ENCODE measurements at regions not wholly inside any gene's neighbourhood (a gene's known extent, or its start where the extent isn't known, plus 50 kb on each side); places are given as distances from the start of the nearest gene placed in this dataset.
"Not testable (repeated sequence)": the region's sequence is repeated elsewhere in the genome, so short reads cannot be mapped to it uniquely, and the experiment has no call there.

DNA sequence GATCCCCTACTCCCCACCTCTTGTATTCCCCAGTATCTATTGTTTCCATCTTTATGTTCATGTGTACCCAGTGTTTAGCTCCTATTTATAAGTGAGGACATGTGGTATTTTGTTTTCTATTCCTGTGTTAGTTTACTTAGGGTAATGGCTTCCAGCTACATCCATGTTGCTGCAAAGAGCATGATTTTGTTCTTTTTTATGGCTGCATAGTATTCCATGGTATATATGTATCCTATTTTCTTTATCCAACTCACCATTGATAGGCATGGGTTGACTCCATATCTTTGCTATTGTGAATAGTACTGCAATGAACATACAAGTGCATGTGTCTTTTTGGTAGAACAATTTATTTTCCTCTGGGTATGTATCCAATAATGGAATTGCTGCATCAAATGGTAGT lies 154.6 kb upstream of the POGK start:
- not testable (repeated sequence) for TF ChIP-seq POLR2A (IDR thresholded peaks at IDR 0.05; ENCODE audit: low read length); GATA1 (IDR thresholded peaks at IDR 0.05; ENCODE audit: low read depth, low read length)
